GM12864 (cell line): ENCODE measurements at regions not wholly inside any gene's neighbourhood (a gene's known extent, or its start where the extent isn't known, plus 50 kb on each side); places are given as distances from the start of the nearest gene placed in this dataset.

Experiments
- DNase-seq: peaks from one replicate; pipeline ENCODE4 v3.0.0-alpha.2; 2011; ENCODE audit warnings: low read depth
- H3K4me3 ChIP-seq: 2 replicates; pipeline ENCODE4 v1.5.1; 2011; ENCODE audit warnings: mild to moderate bottlenecking, low read depth, low read length, control low read depth
- CTCF ChIP-seq: IDR thresholded peaks from 2 replicates; pipeline ENCODE4 v1.5.1; 2011; ENCODE audit warnings: low read depth, mild to moderate bottlenecking, moderate library complexity, low read length, control low read depth, inconsistent platforms; ENCODE audit errors: missing control alignments

DNA sequence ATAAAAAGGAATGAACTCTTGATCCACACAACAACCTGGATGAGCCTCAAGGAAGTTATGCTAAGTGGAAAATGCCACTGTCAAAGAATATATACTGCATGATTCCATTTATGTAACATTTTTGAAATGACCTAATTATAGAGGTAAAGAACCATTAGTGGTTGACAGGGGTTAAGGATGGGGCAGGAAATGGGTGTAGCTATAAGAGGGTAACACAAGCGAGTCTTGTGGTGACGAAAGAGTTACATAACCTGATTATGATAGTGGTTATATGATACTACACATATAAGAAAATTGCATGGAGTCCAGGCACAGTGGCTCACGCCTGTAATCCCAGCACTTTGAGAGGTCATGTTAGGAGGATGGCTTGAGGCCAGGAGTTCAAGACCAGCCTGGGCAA is 346.6 kb upstream of the PKDCC start:
- H3K4me3 ChIP-seq, result no peak overlapping the region
- no peak for TF ChIP-seq CTCF
- no peak for DNase-seq

DNA sequence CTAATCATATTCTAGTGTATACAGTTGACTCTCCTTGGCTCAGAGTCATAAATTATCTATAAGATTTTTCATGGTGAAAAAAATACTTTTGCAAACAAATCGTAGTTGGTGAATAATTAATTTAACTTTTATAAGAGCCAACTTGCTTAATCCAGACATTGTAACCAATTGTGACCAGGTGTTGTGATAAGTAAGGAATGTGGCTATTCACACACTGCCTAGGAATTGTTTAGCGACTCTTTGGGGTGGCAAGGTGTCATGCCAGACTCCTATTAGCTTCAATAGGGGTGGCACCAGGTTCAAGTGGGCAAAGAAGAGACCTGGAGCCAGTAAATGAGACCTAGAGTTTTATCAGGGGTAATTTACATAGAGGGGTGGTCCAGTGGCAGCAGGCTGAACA is 344.7 kb upstream of the PKDCC start:
- DNase-seq, result no peak
- TF ChIP-seq CTCF, result no peak

DNA sequence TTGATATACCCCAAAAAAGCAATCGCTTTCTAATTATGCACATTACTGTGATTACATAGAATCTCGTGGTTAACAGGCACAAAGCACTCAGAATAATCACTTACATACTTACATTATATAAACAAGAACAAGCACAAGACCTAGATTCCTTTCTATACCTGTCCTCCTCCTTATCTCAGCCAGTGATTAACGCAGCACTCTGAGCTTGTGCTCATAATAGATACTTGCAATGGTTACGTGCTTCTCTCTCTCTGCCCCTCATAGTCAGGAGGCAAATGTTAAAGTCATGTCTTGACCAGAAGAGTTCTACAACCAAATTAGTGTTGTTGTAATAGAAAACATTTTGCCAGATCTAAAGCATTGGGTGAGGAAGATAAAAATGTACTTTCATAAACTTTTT is 342.2 kb upstream of the PKDCC start:
- no peak for DNase-seq
- TF ChIP-seq CTCF, result no peak
- H3K4me3 ChIP-seq, result no peak overlapping the region

More for the DNA sequence above, 344.7 kb upstream of the PKDCC start:
- no peak overlapping the region for H3K4me3 ChIP-seq

- no peak overlapping the region for H3K4me3 ChIP-seq
- no peak for TF ChIP-seq CTCF
- DNase-seq, result no peak
Observed at GRCh38 chr2:41706286-41706685, 341.5 kb upstream of the PKDCC start.

GRCh38 chr2:41707790-41708451 is 339.9 kb upstream of the PKDCC start:
- H3K4me3 ChIP-seq, result no peak overlapping the region
- TF ChIP-seq CTCF, result no peak
- no peak for DNase-seq

DNA sequence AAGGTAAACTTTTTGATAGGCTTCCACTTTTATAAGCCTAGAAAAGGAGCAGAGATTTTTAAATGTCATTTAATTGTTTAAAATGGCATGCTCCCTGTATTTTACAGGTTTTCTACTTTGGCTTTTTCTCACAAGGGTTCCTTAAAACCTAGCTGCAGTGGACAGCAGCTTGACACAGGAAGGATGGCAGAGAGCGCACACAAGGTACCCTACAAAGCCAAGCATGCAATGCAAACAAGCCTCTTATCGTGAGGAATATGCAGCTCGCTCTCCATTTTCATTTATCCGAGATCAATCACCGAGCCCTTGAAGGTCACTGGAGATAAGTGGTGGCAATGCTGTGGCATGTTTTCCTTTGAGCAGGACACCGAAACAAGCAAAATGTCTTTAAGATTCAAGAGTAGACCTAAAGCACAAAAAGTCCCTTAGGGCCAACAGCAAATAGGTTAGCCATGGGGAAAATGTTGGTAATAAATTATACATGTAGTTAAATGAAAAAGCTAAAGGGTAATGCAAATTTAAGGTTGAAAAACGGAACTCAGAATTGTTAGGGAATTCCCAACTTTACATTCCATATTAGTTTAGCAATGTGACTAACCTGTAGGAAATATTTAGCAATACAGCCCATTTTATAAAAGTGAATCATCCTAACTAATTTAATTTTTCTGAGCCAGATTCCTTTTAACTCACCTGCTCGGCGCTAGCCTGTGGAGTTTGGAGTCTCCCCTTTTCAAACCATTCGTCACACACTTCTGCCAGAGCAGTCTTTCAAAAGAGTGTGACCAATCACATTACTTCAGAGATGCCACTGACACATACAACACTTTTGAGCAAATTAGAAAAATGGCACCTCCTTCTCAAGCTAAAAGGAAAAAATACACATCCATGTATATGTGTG is 337.9 kb upstream of the PKDCC start:
- TF ChIP-seq CTCF, result no peak
- H3K4me3 ChIP-seq, result no peak overlapping the region
- no peak for DNase-seq
